ENCODE measurements at regions not wholly inside any gene's neighbourhood (a gene's known extent, or its start where the extent isn't known, plus 50 kb on each side); places are given as distances from the start of the nearest gene placed in this dataset.
A peak's percentile ranks its signal among the peaks of the same experiment; 100 is the strongest.

DNA sequence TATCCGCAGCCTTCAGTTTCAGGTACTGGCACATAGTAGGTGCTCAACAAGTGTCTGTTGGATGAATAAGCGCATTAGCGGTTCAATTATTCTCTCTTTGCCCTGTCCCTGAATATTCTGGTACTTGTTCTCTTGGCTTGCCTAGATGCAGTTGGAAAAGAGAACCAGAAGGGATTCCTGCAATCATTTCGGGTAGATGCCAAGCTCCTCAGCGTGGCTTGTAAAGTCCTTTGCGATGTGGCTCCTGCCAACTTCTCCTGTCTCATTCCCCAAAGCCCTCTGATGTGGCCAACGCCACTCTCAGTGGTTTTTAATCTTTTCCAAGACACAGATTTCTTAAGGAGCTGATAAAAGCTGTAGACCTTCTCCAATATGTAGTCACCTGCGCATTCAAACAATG, 230.3 kb downstream of the SUDS3 start:
- DNase-seq: no peak

DNA sequence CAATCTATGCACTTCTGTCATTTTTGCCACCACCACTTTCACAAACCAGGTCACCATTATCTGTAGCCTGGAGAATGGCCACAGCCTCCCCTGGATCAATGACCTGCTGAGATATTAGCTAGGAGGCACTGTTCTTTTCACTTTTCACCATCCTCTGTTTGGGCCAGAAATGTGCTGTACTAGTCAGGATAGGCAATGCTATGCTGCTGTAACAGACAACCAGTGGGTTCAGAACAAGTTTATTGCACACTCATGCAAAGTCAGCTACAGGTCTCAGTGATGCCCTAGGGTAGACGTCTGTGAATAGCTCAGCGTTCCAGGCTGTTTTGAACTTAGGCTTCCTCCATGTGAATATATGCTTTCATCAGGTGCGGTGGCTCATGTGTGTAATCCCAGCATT, 231.5 kb downstream of the SUDS3 start:
- DNase-seq: no peak

DNA sequence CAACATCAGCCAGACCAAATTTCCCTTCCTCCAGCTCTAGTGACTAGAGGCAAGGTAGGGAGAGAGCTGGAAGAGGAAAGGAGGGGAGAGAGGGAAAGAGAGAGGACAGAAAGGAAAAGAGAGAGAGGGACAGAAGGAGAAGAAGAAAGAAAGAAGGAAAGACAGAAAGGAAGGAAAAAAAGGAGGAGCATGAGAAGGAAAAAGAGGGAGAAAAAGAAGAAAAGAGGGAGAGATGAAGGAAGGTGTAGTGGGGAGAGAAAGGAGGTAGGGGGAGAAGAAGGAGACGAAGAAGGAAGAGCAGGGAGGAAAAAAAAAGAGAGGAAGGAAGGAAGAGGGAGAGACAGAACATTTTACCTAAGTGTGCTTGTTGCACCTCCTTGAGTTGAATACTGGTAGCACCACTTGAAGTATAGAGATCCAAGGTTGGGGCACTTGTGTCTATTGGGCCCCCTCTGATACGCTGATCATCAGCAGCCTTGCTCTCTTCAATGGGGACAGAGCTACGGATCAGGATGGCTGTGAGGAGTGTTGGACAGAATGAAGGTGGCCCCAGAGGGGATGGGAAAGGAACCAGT, 232.5 kb downstream of the SUDS3 start:
- DNase-seq: no peak

DNA sequence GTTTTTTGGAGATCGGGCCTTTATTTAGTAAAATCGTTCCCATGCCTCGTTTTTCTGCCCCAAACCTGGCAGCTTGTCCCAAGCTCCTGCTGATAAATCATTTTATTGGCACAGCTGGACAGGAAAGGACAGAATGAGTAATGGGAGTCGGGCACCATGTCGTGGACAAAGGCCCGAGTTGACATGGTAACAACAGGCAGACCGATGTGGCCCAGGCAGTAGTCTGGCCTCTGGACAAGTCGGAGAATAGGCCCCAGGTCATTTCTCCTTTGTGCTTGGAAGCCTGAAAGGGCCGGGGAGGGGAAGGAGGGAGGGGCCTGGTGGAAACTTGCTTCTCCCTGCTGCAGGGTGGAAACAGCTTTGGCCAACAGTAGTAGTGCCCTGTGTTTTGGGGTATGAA, 234.9 kb downstream of the SUDS3 start:
- peak in 11 of 56 donors; percentile 1 to 19 (median 2) for DNase-seq

DNA sequence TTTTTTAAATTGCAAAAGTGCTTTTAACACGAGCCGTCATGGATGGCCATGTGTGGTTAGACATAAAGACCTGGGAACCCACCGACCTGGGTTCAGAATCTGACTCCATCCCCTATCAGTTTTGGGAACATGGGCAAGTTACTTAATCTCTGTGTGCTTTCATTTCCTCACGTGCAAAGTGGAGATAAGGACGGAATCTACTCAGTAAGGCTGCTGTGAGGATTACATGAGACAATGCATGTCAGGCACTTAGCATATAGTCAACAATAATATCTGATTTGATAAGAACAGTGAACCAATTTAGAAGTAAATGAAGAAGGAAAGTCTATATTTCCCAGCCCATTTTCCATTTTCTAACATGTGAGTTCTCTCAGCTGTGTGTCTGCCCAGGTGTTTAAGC, 235.4 kb downstream of the SUDS3 start:
- no peak for DNase-seq

DNA sequence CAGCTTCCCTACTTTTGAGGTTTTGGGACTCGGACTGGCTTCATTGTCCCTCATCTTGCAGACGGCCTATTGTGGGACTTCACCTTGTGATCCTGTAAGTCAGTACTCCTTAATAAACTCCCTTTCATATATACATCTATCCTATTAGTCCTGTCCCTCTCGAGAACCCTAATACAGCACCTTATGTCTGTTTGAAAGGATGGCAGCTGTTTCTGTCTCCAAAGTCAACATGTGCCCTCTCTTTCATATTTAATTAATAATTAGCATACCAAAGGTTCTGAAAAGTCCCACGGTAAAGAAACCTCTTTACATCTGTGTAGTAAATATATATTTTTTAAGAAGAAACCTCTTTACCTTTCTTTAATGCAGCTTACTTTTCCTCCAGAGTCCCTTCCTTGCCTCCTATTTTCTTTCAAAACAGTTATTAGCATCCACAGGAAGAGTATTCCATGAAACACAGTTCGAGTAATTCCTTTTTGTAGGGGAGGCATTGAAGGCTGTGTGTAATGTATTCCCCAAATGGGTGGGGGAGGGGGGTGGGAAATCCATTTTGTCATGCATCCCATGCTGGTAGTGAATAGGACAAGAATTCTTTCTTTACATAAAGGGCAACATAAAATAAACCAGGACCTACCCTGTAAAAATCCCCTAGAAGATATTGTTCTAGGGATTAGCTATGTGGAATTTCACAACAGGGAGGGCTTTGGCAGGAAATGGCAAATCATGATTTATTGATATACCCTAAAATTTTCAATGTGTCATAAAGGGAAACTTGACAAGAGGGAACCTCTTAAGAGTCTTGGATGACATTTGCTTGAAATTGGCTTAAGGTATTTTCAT, 241.5 kb downstream of the SUDS3 start:
- DNase-seq: no peak

DNA sequence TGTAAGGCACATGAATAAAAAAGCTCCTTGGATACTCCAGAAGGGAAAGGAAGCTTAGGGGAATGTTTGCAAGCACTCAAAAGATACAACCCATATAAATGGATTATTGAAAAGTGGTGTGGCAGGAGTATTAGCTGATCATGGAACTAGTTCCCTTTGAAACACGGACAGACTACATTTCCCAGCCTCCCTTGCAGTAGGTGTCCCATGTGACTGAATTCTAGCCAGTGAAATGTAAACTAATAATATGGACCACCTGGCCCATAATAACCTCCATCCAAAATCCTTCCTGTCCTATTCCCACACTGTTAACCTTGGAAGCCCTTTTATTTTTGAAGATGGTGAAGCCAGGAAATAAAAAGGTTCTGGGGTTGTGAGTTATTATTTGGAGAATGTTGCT, 242.3 kb downstream of the SUDS3 start:
- DNase-seq: no peak

DNA sequence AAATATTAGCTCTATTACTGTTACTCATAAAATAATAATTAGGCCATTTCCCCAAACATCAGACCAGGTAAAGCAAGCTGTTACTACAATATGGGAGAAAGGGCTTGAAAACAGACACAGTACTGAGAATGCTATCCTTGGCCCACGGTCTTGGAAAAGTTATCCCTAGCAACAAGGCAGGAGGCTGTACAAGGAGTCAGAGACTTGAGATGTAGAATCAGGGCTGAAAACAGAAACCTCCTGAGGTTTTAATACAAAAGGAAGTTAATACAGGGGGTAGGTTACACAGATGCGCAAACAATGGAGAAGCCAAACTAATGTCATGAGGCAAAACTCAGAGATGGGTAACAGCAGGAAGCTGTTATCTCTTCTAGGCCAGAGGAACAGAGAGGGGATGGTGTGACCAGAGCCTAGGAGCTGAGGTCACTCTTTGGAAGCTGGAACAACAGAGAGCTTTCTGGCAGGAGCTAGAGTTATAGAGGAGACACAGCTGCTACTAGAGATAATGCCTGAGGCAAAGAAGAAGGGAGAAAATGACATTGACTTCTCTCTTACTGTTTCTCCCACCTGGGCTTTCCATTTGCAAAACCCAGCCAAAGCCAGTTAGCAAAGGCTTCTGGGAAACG, 248.8 kb downstream of the SUDS3 start:
- no peak for DNase-seq

DNA sequence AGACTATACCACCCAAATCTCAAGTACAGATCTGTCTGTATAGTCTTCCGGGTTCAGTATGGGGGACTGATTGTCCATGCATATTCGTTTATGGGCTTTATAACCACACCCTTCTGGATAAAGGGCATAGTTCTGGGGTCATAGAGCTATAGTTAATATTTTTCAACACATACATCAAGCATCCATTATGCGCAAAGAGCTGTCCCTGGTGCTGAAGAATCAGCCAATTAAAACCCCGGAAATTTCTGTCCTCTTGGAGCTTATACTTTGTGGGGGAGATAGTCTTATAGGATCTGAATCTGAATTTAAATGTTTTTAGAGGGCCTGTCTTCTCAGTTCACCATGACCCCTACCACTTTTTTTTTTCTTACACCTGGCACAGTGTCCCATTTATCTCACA, 256.7 kb downstream of the SUDS3 start:
- no peak for DNase-seq

DNA sequence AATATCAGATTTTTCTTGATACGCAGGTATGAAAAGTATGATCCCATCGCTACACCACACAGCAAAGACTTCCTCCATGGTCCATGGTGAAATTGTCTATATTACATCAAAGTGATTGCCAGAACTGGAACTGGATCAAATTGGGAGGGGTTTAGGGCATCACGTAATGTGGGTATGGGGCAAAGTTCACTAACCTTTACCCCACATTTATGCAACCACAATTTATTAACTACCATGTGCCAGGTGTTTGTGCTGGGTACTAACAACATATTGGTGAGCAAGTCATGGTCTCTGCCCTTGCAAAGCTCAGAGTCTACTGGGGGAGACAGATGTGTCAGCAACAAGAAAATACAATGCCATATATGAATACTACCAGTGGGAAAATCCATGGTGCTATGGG, 258.9 kb downstream of the SUDS3 start:
- DNase-seq: no peak

DNA sequence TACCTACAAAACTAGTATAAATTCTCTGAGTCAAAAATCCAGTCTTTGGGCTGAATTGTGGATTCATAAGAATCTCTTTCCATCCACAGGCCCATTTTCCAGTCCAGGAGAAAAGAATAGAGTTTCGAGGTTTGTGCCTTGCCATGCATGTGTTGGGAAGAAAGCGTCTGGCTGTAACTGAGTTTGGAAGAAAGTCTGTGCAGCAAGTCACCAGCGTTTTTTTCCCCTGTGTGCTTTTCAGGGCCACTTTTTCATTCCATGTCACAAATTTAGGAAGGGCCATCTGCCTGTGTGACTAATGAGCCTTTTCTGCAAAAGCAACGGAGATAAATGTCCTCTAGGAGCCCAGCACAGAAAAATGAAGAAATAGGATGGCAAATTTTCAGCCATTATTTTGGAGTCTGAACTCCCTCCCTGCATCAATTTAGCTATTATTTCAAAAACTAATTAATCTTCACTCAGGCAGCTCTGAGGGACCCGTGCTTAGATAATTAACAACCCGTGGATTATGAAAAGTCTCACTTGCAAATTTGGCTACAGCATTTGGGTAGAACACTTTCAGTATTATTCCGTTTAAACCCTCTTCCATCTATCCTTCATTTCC, 261.5 kb downstream of the SUDS3 start:
- no peak for DNase-seq

DNA sequence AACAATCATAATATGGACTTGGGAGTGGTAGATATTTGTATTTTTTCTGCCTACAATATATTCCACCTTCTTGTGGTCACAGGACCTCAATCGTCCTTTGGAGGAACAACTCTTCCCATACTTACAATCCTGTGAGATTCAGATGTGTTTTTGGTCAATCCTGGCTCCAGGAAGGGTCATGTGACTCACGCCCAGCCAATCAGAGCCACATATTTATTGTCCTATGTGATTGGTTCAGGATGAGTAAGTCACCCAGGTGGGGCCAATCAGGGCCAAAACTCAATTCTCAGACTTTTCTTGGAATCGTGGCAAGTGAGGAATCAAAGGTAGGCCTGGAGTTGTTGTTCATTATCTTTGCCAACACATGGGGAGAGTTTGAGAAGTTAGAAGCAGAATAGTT, 264.9 kb downstream of the SUDS3 start:
- DNase-seq: no peak

DNA sequence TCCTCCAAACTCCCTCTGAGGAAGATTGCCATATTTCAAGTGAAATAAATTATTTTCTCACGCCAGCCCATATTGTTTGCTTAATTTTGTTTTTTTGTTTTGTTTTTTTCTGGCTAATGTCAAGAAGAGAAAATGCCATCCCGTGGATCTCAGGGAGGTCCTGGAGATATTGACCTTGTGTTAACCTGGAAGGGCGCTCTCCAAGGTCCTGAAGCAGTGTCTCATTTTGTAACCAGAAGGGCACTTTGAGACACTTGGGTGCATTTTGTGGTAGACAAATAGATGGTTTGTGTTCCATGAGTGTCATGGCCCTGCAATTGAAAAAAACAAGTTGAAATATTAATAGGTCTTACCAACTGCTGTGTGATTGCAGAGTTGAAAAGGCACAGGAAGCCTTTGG, 268.9 kb downstream of the SUDS3 start:
- no peak for DNase-seq

DNA sequence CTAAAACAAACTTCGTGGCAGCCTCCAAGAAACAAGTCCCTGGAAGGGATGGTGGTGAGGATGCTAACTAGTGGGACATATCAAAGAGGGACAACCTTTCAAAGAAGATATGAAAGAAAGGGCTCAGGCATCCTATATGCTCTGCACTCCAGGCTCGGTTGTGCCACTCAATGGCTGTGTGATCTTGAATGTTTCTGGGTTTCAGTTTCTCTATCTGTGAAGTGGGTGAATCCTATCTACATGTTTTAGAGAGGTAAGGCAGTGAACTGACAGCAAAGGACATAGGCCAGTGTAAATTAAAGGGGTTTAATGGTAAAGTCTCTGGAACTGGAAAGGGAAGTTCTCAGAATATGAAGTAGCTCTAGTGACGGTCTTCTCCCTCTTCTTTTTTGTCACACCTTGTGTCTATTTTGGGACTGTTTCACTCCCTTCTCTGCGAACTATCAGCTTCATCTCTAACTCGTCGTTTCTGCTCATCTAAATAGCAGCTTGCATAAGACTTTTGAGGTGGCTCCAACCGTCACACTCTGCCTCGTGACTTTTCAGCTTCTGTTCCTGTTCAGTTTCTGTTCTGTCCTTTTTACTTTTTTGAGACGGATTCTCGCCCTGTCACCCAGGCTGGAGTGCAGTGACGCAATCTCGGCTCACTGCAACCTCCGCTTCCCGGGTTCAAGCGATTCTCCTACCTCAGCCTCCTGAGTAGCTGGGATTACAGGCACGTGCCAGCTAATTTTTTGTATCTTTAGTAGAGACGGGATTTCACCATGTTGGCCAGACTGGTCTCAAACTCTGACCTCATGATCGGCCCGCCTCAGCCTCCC, 273.6 kb downstream of the SUDS3 start:
- no peak for DNase-seq

DNA sequence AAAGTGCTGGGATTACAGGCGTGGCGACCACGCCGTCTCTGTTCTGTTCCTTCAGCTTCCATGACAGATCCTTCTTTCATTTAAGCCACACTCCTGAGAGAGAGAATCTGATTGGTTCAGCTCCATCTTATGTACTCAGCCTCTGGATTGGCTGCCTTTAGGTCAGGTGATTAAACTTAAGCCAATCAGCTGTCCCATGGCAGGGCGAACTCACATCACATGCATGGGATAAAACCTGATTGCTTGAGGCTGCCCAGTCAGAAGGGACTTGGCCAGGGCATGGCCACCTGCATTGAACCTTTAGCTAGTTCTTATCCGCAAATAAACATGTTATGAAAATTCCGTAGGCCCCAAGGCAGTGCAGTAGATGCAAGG, 274.2 kb downstream of the SUDS3 start:
- no peak for DNase-seq

DNA sequence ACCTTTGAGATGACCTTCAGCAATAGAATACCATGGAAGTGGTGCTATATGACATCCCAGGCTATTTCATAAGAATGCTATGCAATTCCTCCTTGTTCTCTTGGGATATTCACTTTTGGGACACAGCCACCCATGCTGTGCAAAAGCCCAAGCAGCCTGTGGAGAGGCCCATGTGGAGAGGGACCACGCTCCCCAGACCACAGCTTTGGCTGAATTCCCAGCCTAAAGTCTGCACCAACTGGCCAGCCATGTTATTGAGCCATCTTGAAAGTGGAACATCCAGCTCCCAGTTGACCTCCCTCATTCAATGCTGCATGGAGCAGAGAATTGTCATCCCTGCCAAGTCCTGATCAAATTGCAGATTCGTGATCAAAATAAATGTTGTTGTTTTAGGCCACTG, 275.1 kb downstream of the SUDS3 start:
- no peak for DNase-seq

DNA sequence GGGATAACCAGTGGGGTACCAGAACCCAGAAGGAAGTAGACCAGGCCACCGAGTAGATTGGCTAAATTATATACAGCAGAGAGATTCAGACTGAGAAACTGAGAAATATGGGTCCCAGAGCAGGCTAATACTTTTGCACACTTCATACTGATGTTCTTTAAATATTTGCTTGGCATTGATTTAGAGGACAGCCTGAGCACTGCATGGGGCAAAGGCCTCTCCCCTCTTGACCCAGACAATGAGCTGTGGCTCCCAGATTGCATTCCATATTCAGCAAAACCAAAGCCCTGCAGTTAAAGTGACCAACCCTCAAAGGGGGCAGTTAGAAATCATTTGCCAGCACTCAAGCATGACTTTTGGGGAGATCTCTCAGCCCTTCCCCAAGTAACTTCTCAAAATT, 279.2 kb downstream of the SUDS3 start:
- no peak for DNase-seq

DNA sequence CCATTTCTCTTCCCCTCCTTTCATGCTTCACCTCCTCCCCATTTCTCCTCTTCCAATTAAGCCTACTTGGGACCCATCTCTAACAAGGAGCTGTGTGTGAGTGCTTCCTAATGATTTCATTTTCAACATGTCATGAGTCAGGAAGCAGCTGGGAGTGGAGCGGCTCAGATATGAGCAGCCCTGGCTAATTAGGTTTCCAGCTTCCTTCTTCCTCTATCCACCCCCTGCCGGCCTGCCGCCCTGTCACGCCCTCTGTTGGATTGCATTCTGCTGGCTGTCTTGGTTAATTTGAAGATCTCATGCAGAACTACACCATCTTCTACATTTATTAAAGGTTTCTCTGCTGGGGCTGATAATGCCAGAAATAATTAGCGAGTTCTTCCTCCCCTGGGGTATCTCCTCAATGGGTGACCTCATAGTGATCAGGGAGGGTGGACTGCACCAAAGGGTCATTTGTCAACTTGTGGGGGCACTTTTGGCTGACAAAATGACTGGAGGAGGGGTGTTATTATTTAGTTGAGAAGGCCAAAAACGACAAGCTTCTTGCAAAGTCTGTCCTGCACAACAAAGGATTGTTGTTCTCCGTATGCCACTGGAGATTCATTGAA, 300.9 kb upstream of the SRRM4 start:
- no peak for DNase-seq

DNA sequence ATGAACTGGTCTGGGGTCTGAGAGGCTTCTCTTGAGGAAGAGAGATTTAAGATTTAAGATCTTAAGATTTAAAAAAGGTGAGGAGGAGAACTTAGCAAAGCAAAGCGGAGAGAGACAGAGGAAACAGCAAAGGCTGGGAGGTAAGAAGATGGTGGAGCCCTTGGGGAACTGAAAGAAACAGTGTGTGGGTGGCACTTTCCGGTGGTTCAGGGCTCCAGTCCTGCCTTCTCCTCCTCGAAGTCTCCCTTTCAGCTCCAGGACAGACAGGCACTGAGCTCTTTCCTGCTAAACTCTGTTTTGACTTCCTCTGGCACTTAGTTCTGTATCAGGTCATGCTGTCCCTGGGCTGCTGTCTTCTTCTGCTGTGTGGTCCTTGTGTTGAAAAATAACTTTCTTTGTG, 298.7 kb upstream of the SRRM4 start:
- peak in 1 of 56 donors; percentile 13 for DNase-seq

DNA sequence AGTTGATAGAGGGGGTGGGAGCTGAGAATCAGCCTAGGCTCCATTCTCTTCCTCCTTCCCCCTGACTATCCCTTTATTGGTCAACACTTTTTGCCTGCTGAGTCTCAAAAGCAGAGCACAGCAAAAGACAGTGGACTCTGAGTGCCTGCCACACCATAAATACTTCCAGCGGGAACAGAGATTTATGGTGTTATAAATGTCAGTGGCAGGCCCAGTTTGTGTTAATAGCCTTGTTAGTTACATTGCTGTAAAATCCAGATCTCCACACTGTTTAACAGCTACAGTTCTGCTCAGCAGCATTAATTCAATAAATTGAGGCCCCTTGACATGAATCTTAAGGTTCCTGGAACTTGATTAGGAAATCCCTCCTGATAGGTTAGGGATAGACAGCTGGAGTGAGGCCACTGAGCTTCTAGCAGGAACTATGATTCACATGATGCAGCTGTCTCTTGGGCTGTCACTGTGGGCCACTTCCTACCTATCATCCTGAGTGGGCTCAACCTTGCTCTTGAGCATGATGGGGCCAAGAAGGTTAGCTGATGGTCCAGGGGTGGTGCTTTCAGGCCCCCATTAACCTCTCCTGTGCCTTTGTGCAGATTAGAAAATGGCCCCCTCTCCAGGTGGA, 295.2 kb upstream of the SRRM4 start:
- no peak for DNase-seq

DNA sequence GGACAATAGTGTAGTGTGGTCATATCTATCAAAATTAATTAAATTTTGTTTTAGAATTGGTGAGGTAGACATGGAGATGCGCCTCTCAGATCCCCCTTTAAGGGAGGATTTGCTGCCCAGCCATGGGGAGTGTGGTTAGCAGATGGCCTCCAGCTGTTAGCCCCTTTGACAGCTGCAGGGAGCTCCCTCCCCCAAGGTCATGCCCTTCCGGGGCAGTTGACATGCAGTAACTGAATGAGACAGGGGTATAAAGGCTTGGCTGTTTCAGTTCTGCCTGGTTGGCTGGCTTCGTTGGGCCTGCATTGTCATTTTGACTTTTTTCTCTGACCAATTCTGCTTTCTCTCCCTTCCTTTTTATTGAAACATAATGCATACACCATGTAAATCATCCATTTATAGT, 291.5 kb upstream of the SRRM4 start:
- peak in 1 of 56 donors; percentile 5 for DNase-seq

Data from nucleus accumbens (tissue), 56 donors.